ENCODE measurements at regions not wholly inside any gene's neighbourhood (a gene's known extent, or its start where the extent isn't known, plus 50 kb on each side); places are given as distances from the start of the nearest gene placed in this dataset.

DNA sequence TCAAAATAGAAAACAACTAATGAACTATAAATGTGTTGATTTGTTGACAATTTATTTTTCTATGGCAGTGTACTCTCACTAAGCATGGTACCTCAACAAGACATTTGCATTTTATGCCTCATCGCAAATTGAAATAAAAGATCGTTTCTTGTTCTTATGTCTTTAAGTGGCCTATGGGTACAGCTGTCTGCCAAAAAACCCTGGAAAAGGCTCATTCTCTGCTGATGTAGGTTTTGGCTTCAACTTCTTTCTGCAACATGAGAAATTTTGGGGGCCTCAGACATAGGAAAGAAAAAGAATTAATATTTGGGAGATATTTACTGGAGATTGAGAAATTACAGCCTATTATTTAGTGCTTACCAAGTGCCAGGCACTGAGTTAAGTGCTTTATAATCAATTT is 205.1 kb upstream of the DPP10 start:
- Histone ChIP-seq H3K27ac (no peak overlapping the region), H3K4me3 (no peak overlapping the region), H3K4me1 (no peaks in the 10 kb centered on the region), H3K36me3 (no peaks in the 10 kb centered on the region), H3K9me3 (no peaks in the 10 kb centered on the region), H3K27me3 (no peaks in the 10 kb centered on the region)
- intact Hi-C loops (cut with DNase I), result no loop called here
- FAIRE-seq (no peak), DNase-seq (no peak), ATAC-seq (no peak)
- 87 to 97% methylated on average over 2 of the region's 2 CpGs for WGBS, 2 donors
- TF ChIP-seq, protein P1, sequence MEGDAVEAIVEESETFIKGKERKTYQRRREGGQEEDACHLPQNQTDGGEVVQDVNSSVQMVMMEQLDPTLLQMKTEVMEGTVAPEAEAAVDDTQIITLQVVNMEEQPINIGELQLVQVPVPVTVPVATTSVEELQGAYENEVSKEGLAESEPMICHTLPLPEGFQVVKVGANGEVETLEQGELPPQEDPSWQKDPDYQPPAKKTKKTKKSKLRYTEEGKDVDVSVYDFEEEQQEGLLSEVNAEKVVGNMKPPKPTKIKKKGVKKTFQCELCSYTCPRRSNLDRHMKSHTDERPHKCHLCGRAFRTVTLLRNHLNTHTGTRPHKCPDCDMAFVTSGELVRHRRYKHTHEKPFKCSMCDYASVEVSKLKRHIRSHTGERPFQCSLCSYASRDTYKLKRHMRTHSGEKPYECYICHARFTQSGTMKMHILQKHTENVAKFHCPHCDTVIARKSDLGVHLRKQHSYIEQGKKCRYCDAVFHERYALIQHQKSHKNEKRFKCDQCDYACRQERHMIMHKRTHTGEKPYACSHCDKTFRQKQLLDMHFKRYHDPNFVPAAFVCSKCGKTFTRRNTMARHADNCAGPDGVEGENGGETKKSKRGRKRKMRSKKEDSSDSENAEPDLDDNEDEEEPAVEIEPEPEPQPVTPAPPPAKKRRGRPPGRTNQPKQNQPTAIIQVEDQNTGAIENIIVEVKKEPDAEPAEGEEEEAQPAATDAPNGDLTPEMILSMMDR (IDR thresholded peaks at IDR 0.05), result no peak

DNA sequence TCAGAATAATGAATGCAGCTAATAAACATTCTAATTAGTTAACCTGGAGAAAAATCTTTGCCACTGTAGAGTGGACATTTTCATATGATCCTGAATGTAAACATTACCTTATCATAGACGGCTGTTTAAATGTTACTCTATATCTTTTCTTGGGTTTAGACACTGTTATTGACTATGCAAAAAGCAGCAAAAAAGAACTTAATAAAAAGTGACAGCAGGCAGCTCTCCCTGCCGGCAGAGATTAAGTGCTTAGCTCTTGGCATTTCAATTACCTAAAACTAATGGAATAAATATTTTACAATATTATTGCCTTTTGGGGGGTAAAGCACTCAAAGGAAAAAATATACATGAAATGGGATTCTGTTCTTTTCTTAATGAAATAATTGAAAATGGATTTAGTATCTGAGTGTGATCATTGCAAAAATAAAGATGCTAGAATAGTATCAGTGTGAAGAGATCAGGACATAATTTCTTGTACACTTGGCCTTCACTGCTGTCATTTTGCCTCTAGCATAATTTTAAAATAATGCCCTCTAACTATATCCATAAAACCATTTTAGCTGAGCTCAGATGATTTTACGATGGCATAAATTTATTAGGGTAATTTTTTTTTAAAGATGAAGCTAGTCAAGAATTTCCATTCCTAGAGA is 203.4 kb upstream of the DPP10 start:
- WGBS, 2 donors, result 32 to 33% methylated on average over 3 of the region's 3 CpGs
- no peak for ATAC-seq

DNA sequence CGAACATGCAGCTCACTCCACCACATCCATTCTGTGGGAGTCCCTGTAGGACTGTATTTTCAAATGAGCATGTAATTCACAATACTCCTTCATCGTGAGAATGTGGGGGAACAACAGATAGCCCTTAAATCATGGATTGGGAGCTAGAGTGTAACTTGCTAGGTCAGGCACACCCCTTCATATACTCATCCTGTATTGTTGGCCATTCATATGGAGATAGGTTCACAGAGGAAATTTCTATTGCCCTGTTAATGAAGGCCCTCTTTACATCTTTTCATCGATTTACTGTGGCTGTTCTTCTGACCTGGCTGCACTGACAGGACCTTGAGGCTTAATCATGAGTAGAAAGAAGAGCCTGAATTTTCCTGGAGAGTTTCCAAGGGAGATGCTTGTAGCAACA is 193.8 kb upstream of the DPP10 start:
- ATAC-seq (no peak), FAIRE-seq (no peak)
- intact Hi-C loops (cut with DNase I), result no loop called here

More for the DNA sequence above, 203.4 kb upstream of the DPP10 start:
- Histone ChIP-seq H3K9me3 (no peaks in the 10 kb centered on the region), H3K36me3 (no peaks in the 10 kb centered on the region), H3K4me1 (no peaks in the 10 kb centered on the region), H3K4me3 (no peak overlapping the region), H3K27me3 (no peaks in the 10 kb centered on the region), H3K27ac (no peak overlapping the region)
- DNase-seq (no peak), FAIRE-seq (no peak)
- intact Hi-C loops (cut with DNase I), result no loop called here
- TF ChIP-seq, protein P1 (IDR thresholded peaks at IDR 0.05), result no peak

DNA sequence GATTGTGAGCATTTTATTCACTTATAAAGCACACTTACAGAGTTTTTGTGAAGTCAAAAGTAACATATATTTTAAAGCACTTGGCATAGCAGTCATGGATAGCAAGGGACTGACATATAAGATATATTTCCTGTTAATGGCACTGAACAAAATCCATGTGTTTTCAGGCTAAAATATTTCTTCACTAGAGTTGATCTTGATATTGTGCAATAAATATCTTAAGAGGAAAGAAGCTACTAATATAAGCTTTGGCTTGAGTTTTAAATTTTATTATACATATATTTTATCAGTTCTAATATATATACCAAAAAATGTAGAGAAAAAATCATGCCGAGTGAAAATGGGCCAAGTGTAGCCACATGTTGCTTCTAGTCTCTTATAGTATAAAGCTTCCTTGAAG is 189.7 kb upstream of the DPP10 start:
- TF ChIP-seq, protein P1 (IDR thresholded peaks at IDR 0.05), result no peak
- H3K4me1 ChIP-seq, result no peaks in the 10 kb centered on the region
- no peak for ATAC-seq
- no peak overlapping the region for H3K4me3 ChIP-seq
- H3K9me3 ChIP-seq, result no peaks in the 10 kb centered on the region
- intact Hi-C loops (cut with DNase I), result no loop called here
- FAIRE-seq, result no peak
- H3K36me3 ChIP-seq, result no peaks in the 10 kb centered on the region
- no peaks in the 10 kb centered on the region for H3K27me3 ChIP-seq
- no peak for DNase-seq
- 83 to 100% methylated on average over 1 of the region's 1 CpG for WGBS, 2 donors
- H3K27ac ChIP-seq, result no peak overlapping the region

More for the DNA sequence above, 193.8 kb upstream of the DPP10 start:
- Histone ChIP-seq H3K27ac (no peak overlapping the region), H3K27me3 (no peaks in the 10 kb centered on the region), H3K4me1 (no peaks in the 10 kb centered on the region), H3K4me3 (no peak overlapping the region), H3K9me3 (no peaks in the 10 kb centered on the region), H3K36me3 (no peaks in the 10 kb centered on the region)
- TF ChIP-seq, protein P1 (IDR thresholded peaks at IDR 0.05), result no peak
- 73 to 82% methylated on average over 3 of the region's 3 CpGs for WGBS, 2 donors
- DNase-seq, result no peak

DNA sequence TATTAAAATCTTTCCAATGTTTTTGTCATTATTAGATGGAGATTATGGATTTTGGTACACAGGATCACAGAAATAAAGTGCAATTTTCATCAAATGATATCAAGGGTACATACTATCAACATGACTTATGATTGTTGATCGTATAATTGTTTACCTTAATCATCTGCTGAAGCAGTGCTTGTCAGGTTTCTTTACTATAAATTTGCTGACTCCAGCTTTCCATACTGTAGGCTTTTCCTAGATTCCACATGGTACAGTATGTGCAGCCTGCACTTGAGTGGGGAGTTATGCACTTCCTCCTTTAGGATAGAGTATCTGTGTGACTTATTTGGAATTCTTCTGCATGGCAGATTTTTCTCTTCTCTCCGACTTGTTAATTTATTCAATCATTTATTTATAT is 187.6 kb upstream of the DPP10 start:
- Histone ChIP-seq H3K4me1 (no peaks in the 10 kb centered on the region), H3K36me3 (no peaks in the 10 kb centered on the region), H3K27ac (no peak overlapping the region), H3K9me3 (no peaks in the 10 kb centered on the region), H3K27me3 (no peaks in the 10 kb centered on the region), H3K4me3 (no peak overlapping the region)
- FAIRE-seq (no peak), DNase-seq (no peak), ATAC-seq (no peak)
- intact Hi-C loops (cut with DNase I), result no loop called here
- WGBS, 2 donors, result 60 to 74% methylated on average over 2 of the region's 2 CpGs
- TF ChIP-seq, protein P1 (IDR thresholded peaks at IDR 0.05), result no peak
